Activated CD8-positive, alpha-beta memory T cell treated with anti-CD3 and anti-CD28 coated beads for 36 hours (primary cell): ENCODE measurements at regions not wholly inside any gene's neighbourhood (a gene's known extent, or its start where the extent isn't known, plus 50 kb on each side); places are given as distances from the start of the nearest gene placed in this dataset.

Experiments used
- CTCF ChIA-PET: fragments of 350-600 bp; sonication (Branson Sonifier 250); formaldehyde crosslinking; loops from one replicate; lab custom pipeline; 2021; ENCODE audit warnings: antibody characterized with exemption; lab: Charles Lee
- POLR2A ChIA-PET: fragments of 350-600 bp; sonication (Branson Sonifier 250); formaldehyde crosslinking; loops from one replicate; lab custom pipeline; 2021; ENCODE audit warnings: antibody characterized with exemption; lab: Charles Lee

DNA sequence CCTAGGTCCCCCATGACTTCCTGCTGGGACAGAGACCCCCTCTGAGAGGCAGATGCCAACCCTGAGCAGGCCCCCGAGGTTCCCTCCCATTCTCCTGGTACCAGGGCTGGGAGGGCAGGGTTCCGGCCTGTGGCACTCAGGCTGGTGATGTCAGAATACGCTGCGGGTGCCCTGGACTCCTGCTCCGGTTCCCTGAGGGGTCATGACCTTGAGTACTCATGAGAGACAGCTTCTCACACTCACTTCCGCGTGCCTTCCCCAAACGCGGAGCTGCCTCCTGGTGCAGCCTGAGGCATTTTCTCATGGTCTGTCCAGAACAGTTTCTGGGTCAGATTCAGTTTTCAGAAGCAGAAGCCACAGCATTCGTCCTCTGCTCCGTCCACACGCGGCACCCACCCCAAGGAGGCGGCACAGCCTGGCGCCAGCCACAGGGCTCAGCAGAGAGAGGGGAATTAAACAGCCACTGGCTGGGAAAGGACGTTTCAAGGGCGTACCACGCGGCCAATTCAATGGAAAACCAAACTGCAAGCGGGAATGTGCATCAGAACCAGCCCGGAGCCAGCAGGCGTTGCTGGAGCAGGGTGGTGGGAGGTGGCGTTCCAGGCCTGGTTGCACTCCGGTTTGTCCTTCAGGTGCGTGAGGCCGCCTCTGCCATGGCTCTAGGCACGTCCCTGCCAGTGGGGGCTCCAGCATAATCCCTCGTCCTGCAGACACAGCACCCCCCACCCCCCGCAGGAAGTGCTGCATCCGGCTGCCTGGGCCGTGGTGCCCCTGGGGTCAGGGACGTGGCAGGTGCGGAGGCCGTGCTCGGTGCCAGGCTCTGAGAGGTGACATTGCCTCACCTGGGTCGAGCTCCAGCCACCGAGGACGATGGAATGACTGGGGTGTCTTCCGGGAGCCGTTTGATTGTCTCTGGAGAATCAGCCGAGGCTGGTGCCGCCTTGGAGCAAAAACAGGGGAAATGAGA is 58.3 kb upstream of the BHLHE23 start:
- POLR2A ChIA-PET, result no interaction called here
- CTCF ChIA-PET, result no interaction called here

DNA sequence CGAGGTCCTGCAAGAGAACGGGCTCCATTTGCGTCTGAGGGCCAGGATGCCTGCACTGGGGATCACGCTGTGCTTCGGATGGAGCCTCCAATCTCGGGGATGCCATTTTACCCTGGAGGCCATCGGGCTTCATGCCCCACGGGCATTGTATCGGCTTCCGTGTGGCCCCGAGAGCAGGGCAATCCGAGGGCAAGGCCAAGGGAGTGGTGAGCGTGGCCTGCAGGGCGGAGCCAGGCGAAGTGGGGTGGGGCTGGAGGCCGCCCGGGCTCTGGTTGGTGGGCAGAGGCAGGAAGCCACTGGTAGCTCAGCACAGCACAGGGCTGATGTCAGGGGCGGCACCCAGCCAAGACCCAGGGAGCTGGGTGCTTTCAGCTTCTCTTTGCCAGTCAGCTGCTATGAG is 57.5 kb upstream of the BHLHE23 start:
- CTCF ChIA-PET, result no interaction called here
- POLR2A ChIA-PET, result no interaction called here

DNA sequence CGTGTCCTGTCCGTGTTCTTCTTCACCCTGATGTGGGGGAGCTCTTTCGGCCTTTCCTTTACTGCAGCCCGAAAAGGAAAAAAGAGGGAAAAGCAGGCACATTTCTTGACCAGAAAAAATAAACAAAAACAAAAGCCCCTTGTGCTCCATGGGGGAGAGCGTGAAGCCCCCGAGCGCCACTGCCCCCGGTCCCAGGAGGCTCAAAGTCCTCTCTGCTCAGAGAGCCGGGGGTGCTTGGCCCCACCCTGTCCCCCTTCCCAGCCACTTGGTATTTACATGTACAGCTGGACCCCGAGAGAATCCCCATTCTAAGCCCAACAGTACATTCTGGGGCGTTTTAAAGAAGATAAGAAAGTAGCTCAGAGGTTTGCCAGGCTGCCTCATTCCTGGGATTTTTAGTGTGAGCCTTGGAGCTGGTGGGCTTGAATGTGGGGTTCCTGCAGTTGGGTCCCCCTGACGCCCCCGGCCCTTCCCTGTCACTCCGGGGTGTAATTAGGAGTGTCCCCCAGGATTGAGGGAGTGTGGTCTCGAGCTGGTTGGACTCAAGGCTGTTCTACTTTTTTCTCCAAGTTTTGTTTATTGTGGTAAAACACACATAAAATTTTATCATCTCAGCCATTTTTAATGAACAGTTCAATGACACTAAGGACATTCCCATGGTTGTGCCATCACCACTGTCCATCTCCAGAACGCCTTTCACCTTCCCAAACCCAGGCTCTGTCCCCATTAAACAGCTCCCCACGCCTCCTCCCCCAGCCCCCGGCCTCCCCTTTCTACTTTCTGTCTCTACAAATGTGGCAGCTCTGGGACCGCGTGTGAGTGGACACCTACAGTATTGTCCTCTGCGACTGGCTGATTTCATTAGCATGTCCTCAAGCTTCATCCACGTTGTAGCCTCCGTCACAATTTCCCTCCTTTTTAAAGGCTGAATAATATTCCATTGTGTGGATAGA is 55.7 kb upstream of the BHLHE23 start:
- ChIA-PET POLR2A (no interaction called here), CTCF (no interaction called here)

DNA sequence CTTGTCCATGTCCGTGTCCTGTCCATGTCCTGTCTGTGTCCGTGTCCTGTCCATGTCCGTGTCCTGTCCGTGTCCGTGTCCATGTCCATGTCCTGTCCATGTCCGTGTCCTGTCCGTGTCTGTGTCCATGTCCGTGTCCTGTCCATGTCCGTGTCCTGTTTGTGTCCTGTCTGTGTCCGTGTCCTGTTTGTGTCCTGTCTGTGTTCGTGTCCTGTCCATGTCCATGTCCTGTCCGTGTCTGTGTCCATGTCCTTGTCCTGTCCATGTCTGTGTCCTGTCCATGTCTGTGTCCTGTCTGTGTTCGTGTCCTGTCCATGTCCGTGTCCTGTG is 55.0 kb upstream of the BHLHE23 start:
- CTCF ChIA-PET, result no interaction called here
- POLR2A ChIA-PET, result no interaction called here

DNA sequence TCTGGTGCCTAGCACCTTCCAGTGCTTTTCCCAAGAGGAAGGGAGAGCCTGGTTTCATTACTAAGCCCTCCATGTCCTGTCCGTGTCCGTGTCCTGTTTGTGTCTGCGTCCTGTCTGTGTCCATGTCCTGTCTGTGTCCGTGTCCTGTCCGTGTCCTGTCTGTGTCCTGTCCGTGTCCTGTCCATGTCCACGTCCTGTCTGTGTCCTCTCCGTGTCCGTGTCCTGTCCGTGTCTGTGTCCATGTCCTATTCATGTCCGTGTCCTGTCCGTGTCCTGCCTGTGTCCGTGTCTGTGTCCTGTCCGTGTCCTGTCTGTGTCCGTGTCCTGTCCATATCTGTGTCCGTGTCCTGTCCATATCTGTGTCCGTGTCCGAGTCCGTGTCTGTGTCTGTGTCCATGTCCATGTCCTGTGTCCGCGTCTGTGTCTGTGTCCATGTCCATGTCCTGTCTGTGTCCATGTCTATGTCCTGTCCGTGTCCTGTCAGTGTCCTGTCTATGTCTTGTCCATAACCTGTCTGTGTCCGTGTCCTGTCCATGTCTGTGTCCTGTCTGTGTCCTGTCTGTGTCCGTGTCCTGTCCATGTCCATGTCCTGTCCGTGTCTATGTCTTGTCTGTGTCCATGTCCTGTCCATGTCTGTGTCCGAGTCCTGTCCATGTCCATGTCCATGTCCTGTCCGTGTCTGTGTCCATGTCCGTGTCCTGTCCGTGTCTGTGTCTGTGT is 54.4 kb upstream of the BHLHE23 start:
- CTCF ChIA-PET, result no interaction called here
- POLR2A ChIA-PET, result no interaction called here

DNA sequence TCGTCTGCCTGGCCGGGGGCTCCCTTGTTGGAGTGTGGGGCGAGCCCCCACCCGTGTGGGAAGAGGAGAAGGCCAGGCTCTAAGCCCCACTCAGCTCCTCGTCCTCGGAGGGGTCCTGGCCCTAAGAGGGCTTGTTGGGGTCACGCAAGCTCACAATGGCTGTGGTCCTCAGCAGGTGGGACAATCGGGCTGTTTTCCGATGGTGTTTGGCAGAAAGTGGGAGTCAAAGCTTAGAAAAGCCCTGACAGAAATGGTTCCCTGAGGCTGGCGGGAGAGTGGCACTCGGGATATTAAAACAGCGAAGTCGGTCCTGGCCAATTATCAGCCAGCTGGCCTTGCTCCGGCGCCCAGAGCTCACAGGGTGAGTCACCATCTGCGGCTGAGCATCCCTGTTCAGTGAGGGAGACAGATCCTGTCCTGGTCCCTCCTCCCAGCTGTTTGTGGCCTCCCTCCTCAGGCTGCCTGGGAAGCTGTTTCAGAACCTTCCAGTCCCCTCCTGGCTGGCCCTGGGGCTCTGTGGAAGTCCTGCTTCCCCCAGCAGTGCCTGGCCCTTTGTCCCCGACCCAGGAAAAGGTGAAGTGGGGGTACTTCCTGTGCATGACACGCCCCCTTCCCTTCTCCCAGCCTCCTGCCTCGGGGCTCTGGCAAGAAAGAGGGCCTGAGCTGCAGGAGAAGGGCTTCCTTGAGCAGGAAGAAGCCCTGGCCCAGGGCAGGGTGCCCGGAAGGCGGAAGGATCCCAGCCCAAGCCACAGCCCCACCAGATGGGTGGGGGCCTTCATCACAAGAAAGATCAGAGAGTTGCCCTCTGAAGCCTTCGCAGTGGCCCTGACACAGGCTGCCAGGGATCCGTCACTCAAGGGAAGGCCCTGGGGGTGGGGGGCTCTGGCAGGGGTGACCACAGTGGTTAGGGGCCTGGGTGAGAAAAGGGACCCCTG is 53.6 kb upstream of the BHLHE23 start:
- POLR2A ChIA-PET, result no interaction called here

DNA sequence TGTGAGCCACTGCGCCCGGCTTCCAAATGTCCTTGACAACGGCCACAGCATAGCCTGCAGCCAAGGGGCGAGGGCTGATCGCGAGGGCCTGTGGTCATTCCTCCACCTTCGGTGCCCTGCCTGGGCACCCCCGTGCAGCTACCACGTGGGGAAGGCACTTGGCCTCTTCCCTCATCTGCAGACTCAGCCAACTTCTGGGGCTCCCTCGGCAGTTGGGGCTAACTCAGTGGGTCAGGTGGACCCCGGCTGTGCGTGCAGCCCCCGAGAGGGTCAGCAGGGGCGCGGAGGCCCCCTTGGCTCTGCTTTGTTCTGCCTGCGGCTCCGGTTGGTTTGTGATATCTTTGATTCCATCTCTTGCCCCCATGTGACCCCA is 52.9 kb upstream of the BHLHE23 start:
- POLR2A ChIA-PET, result no interaction called here
- CTCF ChIA-PET, result no interaction called here

More for the DNA sequence above, 53.6 kb upstream of the BHLHE23 start:
- CTCF ChIA-PET, result no interaction called here

DNA sequence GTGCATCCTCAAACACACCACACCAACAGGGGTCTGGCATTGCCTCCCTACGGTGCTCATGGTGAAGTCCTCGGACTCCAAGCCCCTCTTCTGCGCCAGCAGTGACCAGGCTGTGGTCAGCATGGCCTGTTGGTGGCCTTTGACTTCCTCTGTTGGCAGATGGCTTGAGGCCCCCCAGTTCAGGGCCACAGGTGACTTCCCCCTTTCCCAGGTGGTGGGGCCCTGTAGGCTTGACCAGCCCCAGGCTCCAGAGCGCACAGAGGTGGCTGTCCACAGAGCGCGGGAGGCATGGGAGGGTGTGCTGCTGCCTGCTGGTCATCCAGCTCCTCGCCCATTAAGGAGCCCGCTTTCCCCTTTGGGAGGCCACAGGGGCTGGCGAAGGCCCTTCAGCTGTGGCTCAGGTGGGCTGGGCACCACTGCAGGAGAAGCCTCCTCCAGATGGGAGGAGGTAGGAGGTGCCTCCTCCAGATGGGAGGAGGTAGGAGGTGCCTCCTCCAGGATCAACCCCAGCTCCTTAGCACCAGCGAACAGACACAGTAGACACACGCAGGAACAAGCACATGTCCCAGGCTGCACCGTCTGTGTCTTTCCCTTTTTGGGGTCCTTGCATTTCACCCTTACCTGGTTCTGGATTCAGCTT is 52.1 kb upstream of the BHLHE23 start:
- ChIA-PET CTCF (no interaction called here), POLR2A (no interaction called here)

DNA sequence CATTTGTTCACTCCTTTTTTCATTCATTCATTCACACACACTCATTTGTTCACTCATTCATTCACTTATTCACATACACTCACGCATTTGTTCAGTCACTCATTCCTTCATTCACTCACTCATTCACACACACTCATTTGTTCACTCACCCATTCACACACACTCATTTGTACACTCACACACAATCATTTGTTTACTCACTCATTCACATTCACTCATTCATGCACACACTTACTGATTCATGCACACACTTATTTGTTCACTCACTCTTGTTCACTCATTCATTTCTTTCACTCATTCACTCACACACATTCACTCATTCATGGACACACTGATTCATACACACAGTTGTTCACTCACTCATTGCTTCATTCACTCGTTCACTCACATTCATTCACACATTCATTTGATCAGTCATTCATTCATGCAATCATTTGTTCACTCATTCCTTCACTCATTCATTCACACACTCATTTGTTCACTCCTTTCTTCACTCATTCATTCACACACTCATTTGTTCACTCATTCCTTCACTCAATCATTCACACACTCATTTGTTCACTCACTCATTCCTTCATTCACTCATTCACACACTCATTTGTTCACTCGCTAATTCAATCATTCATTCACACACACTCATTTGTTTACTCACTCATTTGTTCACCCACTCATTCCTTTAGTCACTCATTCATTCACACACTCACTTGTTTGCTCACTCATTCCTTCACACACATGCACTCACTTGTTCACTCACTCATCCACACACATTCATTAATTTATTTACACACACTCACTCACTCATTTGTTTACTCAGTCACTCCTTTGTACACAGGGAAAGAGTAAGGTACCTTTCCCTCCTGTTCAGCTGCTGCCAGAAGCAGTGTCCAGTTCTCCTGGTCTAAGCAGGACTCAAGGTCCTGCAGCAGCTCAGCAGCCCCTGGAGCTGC is 50.7 kb upstream of the BHLHE23 start:
- CTCF ChIA-PET, result interaction anchor here (0.6 to 1.5 kb wide), 4 partner anchors 10 to 166 kb away, joined by 3 to 6 read pairs (median 3); no protein-coding TSS in a partner anchor
- POLR2A ChIA-PET, result no interaction called here

DNA sequence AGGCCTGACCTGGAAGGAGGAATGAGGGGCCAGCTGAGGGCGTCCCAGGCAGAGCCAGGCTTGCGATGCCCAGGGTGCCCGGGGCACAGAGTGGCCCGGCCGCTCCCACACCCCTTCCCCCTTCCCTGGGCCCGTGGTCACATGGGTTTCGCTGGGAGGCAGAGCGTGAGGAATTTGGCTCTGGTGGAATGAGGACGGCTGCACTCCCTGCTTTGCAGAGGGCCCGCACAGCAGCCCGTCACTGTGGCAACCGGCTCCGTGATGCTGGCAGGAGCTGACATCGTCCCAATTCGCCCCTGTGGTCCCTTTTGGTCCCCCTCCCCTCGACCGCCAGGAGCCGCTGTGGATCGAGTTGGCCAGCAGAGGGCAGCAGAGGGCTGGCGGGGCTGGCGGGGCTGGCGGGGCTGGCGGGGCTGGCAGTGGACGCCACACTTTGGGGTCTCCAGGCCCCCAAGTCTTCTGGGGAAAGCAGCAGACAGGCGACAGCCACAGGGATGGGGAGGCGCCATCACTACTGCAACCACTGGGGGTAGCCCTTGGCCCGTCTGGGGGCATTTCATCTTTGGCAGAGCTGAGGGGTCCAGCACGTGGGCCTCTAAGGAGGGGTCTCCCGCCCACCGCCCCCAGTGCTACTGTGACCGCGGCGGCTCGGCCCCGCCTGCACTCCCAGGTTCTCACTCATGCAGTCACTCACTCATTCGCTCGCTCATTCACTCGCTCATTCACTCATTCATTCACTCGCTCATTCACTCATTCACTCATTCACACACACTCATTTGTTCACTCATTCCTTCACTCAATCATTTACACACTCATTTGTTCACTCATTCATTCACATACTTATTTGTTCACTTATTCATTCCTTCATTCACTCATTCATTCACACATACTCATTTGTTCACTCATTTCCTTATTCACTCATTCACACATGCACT is 49.7 kb upstream of the BHLHE23 start:
- POLR2A ChIA-PET, result no interaction called here
- CTCF ChIA-PET, result interaction anchor here (0.6 to 1.5 kb wide), 6 partner anchors 9 to 333 kb away, joined by 3 to 6 read pairs (median 3); no protein-coding TSS in a partner anchor
